Endothelial cell of umbilical vein (primary cell): ENCODE measurements at regions not wholly inside any gene's neighbourhood (a gene's known extent, or its start where the extent isn't known, plus 50 kb on each side); places are given as distances from the start of the nearest gene placed in this dataset.

Experiments
- BruUV-seq: library from RNA; stranded (reverse); fragments of 400-500 nt; replicated peaks from 2 replicates; lab custom pipeline; 2021; lab: Mats Ljungman, UMichigan
- CTCF ChIA-PET: fragments of 300-600, 350-600 bp; sonication (Branson Sonifier 250); formaldehyde crosslinking; loops from one replicate; lab custom pipeline; 2021; ENCODE audit warnings: antibody characterized with exemption, inconsistent platforms; lab: Charles Lee
- POLR2A ChIA-PET: fragments of 300-600, 350-600 bp; sonication (Branson Sonifier 250); formaldehyde crosslinking; loops from one replicate; lab custom pipeline; 2021; ENCODE audit warnings: antibody characterized with exemption, inconsistent platforms; lab: Charles Lee
- DNase-seq: peaks from one replicate; pipeline ENCODE4 v3.0.0-alpha.2; 2011; ENCODE audit warnings: low read depth, low spot score
- FAIRE-seq: peaks from 2 replicates; lab custom pipeline; 2011; peaks lifted over from hg19 to GRCh38; lab: Jason Lieb, UNC
- H2AFZ ChIP-seq: 2 replicates; pipeline ENCODE4 v1.6.0; 2012; ENCODE audit warnings: low read depth, low read length, control low read depth, inconsistent platforms
- H3K27ac ChIP-seq: 2 replicates; pipeline ENCODE4 v1.5.1; 2011; ENCODE audit warnings: low read depth, mild to moderate bottlenecking, control low read depth, low read length, moderate library complexity; ENCODE audit not compliant: insufficient read depth
- H3K27me3 ChIP-seq, 2 experiments: 2 replicates each; pipeline versions ENCODE4 v1.6.0 to v1.6.1; 2011; ENCODE audit warnings: low read length in 2 of 2, mixed read lengths in 1 of 2; ENCODE audit not compliant: control insufficient read depth in 2 of 2, insufficient read depth in 2 of 2
- H3K36me3 ChIP-seq, 2 experiments: 2 replicates in 1 of 2; 3 replicates in 1 of 2; pipeline ENCODE4 v1.5.1; 2011; ENCODE audit warnings: low read length in 2 of 2, mild to moderate bottlenecking in 1 of 2, moderate library complexity in 1 of 2; ENCODE audit not compliant: control insufficient read depth in 2 of 2, insufficient read depth in 2 of 2; ENCODE audit errors: extremely low read depth in 1 of 2
- H3K4me1 ChIP-seq: 3 replicates; pipeline ENCODE4 v1.5.1; 2011; ENCODE audit warnings: mild to moderate bottlenecking, low read length; ENCODE audit not compliant: control insufficient read depth, insufficient read depth; ENCODE audit errors: extremely low read depth
- H3K4me2 ChIP-seq: 2 replicates; pipeline ENCODE4 v1.6.1; 2011; ENCODE audit warnings: low read length, control low read depth, mixed read lengths; ENCODE audit not compliant: insufficient read depth
- H3K4me3 ChIP-seq, 3 experiments: fragments of 200-600 bp in 1 of 3; sonication (generic), shearing (Covaris generic) in 1 of 3; replicated peaks in 1 of 3; 2 replicates each; pipeline ENCODE4 v1.5.1; 2011 to 2016; ENCODE audit warnings: control low read depth in 3 of 3, low read length in 3 of 3, mild to moderate bottlenecking in 2 of 3, inconsistent platforms in 1 of 3, low read depth in 1 of 3, moderate library complexity in 1 of 3; ENCODE audit not compliant: insufficient read depth in 1 of 3
- H3K79me2 ChIP-seq: 2 replicates; pipeline ENCODE4 v1.6.0; 2012; ENCODE audit warnings: low read length, inconsistent platforms; ENCODE audit not compliant: control insufficient read depth, insufficient read depth
- H3K9ac ChIP-seq: replicated peaks from 2 replicates; pipeline ENCODE3; 2011; ENCODE audit warnings: low read length, control low read depth; ENCODE audit not compliant: insufficient read depth; ENCODE audit errors: extremely low read depth
- H3K9me1 ChIP-seq: replicated peaks from 3 replicates; pipeline ENCODE4 v1.6.0; 2011; ENCODE audit warnings: mild to moderate bottlenecking, low read length; ENCODE audit not compliant: control insufficient read depth, insufficient read depth; ENCODE audit errors: extremely low read depth
- H3K9me3 ChIP-seq: replicated peaks from 2 replicates; pipeline ENCODE4 v1.5.1; 2012; ENCODE audit warnings: low read length, inconsistent platforms; ENCODE audit not compliant: control insufficient read depth, insufficient read depth
- H4K20me1 ChIP-seq: replicated peaks from 2 replicates; pipeline ENCODE3; 2011; ENCODE audit warnings: mild to moderate bottlenecking, low read length; ENCODE audit not compliant: control insufficient read depth, insufficient read depth; ENCODE audit errors: extremely low read depth
- EZH2 ChIP-seq: IDR thresholded peaks from 2 replicates; pipeline ENCODE4 v1.6.1; 2012; ENCODE audit warnings: borderline replicate concordance, low read depth, mild to moderate bottlenecking, moderate library complexity, low read length, inconsistent platforms; ENCODE audit not compliant: severe bottlenecking
- FOS ChIP-seq: IDR thresholded peaks from 2 replicates; pipeline ENCODE4 v1.6.1; 2011; ENCODE audit warnings: mild to moderate bottlenecking, low read length, moderate library complexity, borderline replicate concordance; ENCODE audit not compliant: insufficient read depth
- GATA2 ChIP-seq: IDR thresholded peaks from 2 replicates; pipeline ENCODE4 v1.7.0; 2011; ENCODE audit warnings: low read depth, mild to moderate bottlenecking, moderate library complexity, mixed read lengths, low read length; ENCODE audit not compliant: insufficient read length, insufficient read depth
- JUN ChIP-seq: IDR thresholded peaks from 2 replicates; pipeline ENCODE4 v1.6.1; 2011; ENCODE audit warnings: borderline replicate concordance, low read depth; ENCODE audit not compliant: insufficient read length, insufficient read depth
- MYC ChIP-seq: IDR thresholded peaks from one replicate; pipeline ENCODE4 v1.6.1; 2011; ENCODE audit warnings: mild to moderate bottlenecking, low read depth, low read length
- POLR2A ChIP-seq: IDR thresholded peaks from 2 replicates; pipeline ENCODE4 v1.6.1; 2012; ENCODE audit warnings: low read depth, mild to moderate bottlenecking, control low read depth, low read length
- POLR2AphosphoS5 ChIP-seq: IDR thresholded peaks from 2 replicates; pipeline ENCODE4 v1.6.1; 2012; ENCODE audit warnings: low read depth, mild to moderate bottlenecking, control low read depth, low read length, moderate library complexity; ENCODE audit not compliant: insufficient read depth
- dilution Hi-C: fragments of 300-500 bp; cut with MboI; formaldehyde crosslinking; loops from one replicate; pipeline ENCODE4 v1.15.0; 2019; ENCODE audit warnings: low sequenced_read_pairs; ENCODE audit not compliant: extremely low pct_ligation_motif_present
- intact Hi-C: fragments of 100-400 bp; cut with micrococcal nuclease; formaldehyde crosslinking; loops from one replicate; pipeline ENCODE4 v1.10.0; 2022
- TF ChIP-seq, protein P1 (sequence below), 2 donors: IDR thresholded peaks; 1 replicate in 1 of 2; 2 replicates in 1 of 2; pipeline ENCODE4 v1.5.1; 2011; ENCODE audit warnings: low read length in 2 of 2, mild to moderate bottlenecking in 2 of 2, moderate library complexity in 2 of 2, control low read depth in 1 of 2, inconsistent platforms in 1 of 2, low read depth in 1 of 2; ENCODE audit not compliant: insufficient read depth in 1 of 2; ENCODE audit errors: extremely low read depth in 1 of 2
- TF ChIP-seq, protein P2 (sequence below): IDR thresholded peaks from 2 replicates; pipeline ENCODE4 v1.6.1; 2011; ENCODE audit not compliant: insufficient read depth, insufficient read length

DNA sequence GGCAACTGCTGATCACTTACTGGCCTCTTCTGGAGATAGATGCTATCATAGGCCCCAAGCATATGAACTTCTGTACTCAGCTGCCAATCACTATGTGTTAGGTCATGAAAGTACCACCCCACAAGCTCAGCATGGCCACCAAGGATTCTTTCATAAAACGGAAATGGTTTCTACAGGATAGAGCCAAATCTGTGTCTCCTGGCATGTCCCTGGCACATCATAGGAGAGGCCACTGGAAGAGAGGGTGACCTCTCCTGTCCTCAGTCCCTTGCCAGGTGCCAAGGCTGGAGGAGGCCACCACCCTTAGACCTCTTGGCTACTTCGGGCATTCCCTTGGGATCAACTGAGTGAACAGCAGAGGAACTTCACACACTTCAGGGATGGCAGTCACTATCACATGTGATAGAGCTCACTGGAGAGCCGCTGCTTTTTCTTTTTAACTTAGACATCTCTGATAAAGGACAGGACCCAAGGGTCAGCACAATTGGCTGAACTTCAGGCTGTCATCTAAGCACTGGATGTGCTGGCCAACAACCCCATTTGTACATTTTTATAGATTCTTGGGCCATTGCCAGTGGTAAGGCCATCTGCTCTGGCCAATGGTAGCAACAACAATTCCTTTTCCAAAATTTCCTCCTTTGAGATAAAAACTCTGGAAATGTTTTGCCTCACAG lies 425.2 kb downstream of the SQOR start:
- Histone ChIP-seq H3K27ac (no peak overlapping the region), H3K4me2 (no peak overlapping the region), H3K36me3 (no peaks in the 10 kb centered on the region), H3K27me3 (no peaks in the 10 kb centered on the region), H3K9ac (no peak overlapping the region), H3K4me1 (no peaks in the 10 kb centered on the region), H3K9me1 (no peaks in the 10 kb centered on the region), H3K9me3 (no peaks in the 10 kb centered on the region), H4K20me1 (no peaks in the 10 kb centered on the region), H3K4me3 (no peak overlapping the region), H3K79me2 (no peaks in the 10 kb centered on the region), H2AFZ (no peak overlapping the region)
- intact Hi-C loops (no loop called here), dilution Hi-C loops (no loop called here)
- BruUV-seq = no TSS peak
- CTCF ChIA-PET = no interaction called here
- POLR2A ChIA-PET = no interaction called here
- FAIRE-seq = no peak
- peak; percentile 1 for DNase-seq
- TF ChIP-seq, protein P1, sequence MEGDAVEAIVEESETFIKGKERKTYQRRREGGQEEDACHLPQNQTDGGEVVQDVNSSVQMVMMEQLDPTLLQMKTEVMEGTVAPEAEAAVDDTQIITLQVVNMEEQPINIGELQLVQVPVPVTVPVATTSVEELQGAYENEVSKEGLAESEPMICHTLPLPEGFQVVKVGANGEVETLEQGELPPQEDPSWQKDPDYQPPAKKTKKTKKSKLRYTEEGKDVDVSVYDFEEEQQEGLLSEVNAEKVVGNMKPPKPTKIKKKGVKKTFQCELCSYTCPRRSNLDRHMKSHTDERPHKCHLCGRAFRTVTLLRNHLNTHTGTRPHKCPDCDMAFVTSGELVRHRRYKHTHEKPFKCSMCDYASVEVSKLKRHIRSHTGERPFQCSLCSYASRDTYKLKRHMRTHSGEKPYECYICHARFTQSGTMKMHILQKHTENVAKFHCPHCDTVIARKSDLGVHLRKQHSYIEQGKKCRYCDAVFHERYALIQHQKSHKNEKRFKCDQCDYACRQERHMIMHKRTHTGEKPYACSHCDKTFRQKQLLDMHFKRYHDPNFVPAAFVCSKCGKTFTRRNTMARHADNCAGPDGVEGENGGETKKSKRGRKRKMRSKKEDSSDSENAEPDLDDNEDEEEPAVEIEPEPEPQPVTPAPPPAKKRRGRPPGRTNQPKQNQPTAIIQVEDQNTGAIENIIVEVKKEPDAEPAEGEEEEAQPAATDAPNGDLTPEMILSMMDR (IDR thresholded peaks at IDR 0.05; ENCODE audit: extremely low read depth in 1 of 2, insufficient read depth in 1 of 2, low read depth in 1 of 2, low read length in 2 of 2) = no peak
- TF ChIP-seq EZH2 (no peak), FOS (no peak), JUN (no peak), POLR2A (no peak), POLR2AphosphoS5 (no peak), MYC (no peak), GATA2 (no peak)
- TF ChIP-seq, protein P2, sequence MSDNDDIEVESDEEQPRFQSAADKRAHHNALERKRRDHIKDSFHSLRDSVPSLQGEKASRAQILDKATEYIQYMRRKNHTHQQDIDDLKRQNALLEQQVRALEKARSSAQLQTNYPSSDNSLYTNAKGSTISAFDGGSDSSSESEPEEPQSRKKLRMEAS = no peak
